ENCODE measurements at regions not wholly inside any gene's neighbourhood (a gene's known extent, or its start where the extent isn't known, plus 50 kb on each side); places are given as distances from the start of the nearest gene placed in this dataset.

DNA sequence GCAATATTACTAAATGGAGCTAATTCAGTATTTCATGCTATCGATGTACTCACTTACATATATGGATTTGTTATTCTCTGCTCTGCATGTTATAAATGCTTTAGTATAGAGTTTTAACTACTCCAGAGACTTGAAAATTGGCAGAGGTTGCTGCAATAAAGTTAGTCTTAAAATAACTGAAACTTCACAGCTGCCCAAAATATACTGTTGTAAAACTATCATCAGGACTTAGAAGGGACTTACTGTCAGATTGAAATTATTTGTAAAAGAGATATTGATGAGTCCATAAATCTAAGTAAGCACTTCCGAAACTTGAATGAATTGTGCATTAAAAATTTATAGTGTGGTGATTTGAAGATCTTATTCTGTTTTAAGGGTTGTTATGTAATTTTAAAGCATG lies 1178.2 kb upstream of the PCDH20 start:
- no peak for ATAC-seq
- TF ChIP-seq ZFP30 (CRISPR knock-in tag; IDR thresholded peaks at IDR 0.05) (no peak), SNAI2 (CRISPR knock-in tag; IDR thresholded peaks at IDR 0.05) (no peak), ARNTL (CRISPR knock-in tag; IDR thresholded peaks at IDR 0.05; ENCODE audit: borderline replicate concordance, low read depth) (no peak), TCF4 (CRISPR knock-in tag; IDR thresholded peaks at IDR 0.05; ENCODE audit: borderline replicate concordance) (no peak), RARB (CRISPR knock-in tag; IDR thresholded peaks at IDR 0.05) (no peak), OSR1 (CRISPR knock-in tag; IDR thresholded peaks at IDR 0.05) (no peak)
- TF ChIP-seq, protein P1, sequence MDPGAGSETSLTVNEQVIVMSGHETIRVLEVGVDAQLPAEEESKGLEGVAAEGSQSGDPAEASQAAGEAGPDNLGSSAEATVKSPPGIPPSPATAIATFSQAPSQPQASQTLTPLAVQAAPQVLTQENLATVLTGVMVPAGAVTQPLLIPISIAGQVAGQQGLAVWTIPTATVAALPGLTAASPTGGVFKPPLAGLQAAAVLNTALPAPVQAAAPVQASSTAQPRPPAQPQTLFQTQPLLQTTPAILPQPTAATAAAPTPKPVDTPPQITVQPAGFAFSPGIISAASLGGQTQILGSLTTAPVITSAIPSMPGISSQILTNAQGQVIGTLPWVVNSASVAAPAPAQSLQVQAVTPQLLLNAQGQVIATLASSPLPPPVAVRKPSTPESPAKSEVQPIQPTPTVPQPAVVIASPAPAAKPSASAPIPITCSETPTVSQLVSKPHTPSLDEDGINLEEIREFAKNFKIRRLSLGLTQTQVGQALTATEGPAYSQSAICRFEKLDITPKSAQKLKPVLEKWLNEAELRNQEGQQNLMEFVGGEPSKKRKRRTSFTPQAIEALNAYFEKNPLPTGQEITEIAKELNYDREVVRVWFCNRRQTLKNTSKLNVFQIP (CRISPR knock-in tag; IDR thresholded peaks at IDR 0.05; ENCODE audit: borderline replicate concordance, low read depth), result no peak
- TF ChIP-seq, protein P2, sequence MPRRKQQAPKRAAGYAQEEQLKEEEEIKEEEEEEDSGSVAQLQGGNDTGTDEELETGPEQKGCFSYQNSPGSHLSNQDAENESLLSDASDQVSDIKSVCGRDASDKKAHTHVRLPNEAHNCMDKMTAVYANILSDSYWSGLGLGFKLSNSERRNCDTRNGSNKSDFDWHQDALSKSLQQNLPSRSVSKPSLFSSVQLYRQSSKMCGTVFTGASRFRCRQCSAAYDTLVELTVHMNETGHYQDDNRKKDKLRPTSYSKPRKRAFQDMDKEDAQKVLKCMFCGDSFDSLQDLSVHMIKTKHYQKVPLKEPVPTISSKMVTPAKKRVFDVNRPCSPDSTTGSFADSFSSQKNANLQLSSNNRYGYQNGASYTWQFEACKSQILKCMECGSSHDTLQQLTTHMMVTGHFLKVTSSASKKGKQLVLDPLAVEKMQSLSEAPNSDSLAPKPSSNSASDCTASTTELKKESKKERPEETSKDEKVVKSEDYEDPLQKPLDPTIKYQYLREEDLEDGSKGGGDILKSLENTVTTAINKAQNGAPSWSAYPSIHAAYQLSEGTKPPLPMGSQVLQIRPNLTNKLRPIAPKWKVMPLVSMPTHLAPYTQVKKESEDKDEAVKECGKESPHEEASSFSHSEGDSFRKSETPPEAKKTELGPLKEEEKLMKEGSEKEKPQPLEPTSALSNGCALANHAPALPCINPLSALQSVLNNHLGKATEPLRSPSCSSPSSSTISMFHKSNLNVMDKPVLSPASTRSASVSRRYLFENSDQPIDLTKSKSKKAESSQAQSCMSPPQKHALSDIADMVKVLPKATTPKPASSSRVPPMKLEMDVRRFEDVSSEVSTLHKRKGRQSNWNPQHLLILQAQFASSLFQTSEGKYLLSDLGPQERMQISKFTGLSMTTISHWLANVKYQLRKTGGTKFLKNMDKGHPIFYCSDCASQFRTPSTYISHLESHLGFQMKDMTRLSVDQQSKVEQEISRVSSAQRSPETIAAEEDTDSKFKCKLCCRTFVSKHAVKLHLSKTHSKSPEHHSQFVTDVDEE (CRISPR knock-in tag; IDR thresholded peaks at IDR 0.05), result no peak

DNA sequence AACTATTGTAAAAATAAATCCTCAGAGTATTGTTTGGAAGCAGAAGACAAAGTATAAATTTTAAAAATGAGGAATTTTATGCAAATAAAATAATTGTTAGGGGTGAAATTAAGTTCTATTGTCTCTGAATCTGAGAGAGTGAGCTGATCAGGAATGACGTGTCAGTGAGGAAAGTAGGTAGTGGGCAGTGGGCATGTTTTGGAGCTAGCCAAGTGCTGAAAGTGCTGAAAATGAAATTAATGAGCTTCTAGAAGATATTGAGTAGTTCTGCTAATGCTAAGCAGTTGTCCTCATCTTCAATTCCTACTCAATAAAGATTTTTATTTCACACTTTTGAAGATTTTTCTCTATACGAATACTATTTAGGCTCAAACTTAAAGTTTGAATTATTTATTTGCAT lies 1167.8 kb upstream of the PCDH20 start:
- TF ChIP-seq TOX (CRISPR knock-in tag; IDR thresholded peaks at IDR 0.05; ENCODE audit: borderline replicate concordance), result no peak
- TF ChIP-seq OSR1 (CRISPR knock-in tag; IDR thresholded peaks at IDR 0.05), result no peak
- TF ChIP-seq ZNF565 (CRISPR knock-in tag; conservative IDR thresholded peaks at IDR 0.05; ENCODE audit: low read depth), result no peak
- TF ChIP-seq, protein P1 (CRISPR knock-in tag; IDR thresholded peaks at IDR 0.05; ENCODE audit: borderline replicate concordance, low read depth), result no peak
- no peak for TF ChIP-seq ZNF70 (CRISPR knock-in tag; IDR thresholded peaks at IDR 0.05)
- TF ChIP-seq ZNF8 (CRISPR knock-in tag; IDR thresholded peaks at IDR 0.05), result no peak
- no peak for TF ChIP-seq ZC3H10 (CRISPR knock-in tag; IDR thresholded peaks at IDR 0.05)
- no peak for ATAC-seq

DNA sequence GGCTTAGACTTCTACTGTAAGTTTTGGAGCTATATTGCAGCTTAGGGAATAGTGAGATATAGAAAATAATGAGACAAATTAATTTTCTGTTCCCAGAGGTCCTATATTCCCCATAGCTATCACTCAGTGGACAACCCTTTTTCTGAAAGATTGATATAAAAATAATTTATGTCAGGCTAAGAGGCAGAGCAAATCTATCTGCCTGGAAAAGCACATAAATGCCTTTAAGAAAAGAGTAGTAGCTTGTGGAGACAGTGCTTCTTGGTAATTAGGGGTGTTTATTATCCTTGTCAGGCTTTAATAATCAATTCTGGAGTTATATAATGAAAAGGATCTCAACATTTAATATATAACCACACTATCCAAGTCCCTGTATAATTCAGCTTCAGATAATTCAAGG lies 1162.8 kb upstream of the PCDH20 start:
- TF ChIP-seq TOX (CRISPR knock-in tag; IDR thresholded peaks at IDR 0.05; ENCODE audit: borderline replicate concordance) (no peak), RARB (CRISPR knock-in tag; IDR thresholded peaks at IDR 0.05) (no peak), CSDC2 (CRISPR knock-in tag; IDR thresholded peaks at IDR 0.05) (no peak), PPARA (CRISPR knock-in tag; IDR thresholded peaks at IDR 0.05; ENCODE audit: borderline replicate concordance) (no peak), BACH2 (CRISPR knock-in tag; IDR thresholded peaks at IDR 0.05; ENCODE audit: borderline replicate concordance) (no peak), ZFP3 (CRISPR knock-in tag; IDR thresholded peaks at IDR 0.05) (no peak), SNAI2 (CRISPR knock-in tag; IDR thresholded peaks at IDR 0.05) (no peak), ZNF8 (CRISPR knock-in tag; IDR thresholded peaks at IDR 0.05) (no peak), ZC3H10 (CRISPR knock-in tag; IDR thresholded peaks at IDR 0.05) (no peak), ZFP30 (CRISPR knock-in tag; IDR thresholded peaks at IDR 0.05) (no peak), ESRRG (CRISPR knock-in tag; IDR thresholded peaks at IDR 0.05) (no peak), ARNTL (CRISPR knock-in tag; IDR thresholded peaks at IDR 0.05; ENCODE audit: borderline replicate concordance, low read depth) (no peak), ZNF70 (CRISPR knock-in tag; IDR thresholded peaks at IDR 0.05) (no peak)
- TF ChIP-seq, protein P1 (CRISPR knock-in tag; IDR thresholded peaks at IDR 0.05; ENCODE audit: borderline replicate concordance, low read depth), result no peak
- TF ChIP-seq, protein P3, sequence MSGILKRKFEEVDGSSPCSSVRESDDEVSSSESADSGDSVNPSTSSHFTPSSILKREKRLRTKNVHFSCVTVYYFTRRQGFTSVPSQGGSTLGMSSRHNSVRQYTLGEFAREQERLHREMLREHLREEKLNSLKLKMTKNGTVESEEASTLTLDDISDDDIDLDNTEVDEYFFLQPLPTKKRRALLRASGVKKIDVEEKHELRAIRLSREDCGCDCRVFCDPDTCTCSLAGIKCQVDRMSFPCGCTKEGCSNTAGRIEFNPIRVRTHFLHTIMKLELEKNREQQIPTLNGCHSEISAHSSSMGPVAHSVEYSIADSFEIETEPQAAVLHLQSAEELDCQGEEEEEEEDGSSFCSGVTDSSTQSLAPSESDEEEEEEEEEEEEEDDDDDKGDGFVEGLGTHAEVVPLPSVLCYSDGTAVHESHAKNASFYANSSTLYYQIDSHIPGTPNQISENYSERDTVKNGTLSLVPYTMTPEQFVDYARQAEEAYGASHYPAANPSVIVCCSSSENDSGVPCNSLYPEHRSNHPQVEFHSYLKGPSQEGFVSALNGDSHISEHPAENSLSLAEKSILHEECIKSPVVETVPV (CRISPR knock-in tag; IDR thresholded peaks at IDR 0.05), result no peak
- TF ChIP-seq, protein P2 (CRISPR knock-in tag; IDR thresholded peaks at IDR 0.05), result no peak
- TF ChIP-seq, protein P4, sequence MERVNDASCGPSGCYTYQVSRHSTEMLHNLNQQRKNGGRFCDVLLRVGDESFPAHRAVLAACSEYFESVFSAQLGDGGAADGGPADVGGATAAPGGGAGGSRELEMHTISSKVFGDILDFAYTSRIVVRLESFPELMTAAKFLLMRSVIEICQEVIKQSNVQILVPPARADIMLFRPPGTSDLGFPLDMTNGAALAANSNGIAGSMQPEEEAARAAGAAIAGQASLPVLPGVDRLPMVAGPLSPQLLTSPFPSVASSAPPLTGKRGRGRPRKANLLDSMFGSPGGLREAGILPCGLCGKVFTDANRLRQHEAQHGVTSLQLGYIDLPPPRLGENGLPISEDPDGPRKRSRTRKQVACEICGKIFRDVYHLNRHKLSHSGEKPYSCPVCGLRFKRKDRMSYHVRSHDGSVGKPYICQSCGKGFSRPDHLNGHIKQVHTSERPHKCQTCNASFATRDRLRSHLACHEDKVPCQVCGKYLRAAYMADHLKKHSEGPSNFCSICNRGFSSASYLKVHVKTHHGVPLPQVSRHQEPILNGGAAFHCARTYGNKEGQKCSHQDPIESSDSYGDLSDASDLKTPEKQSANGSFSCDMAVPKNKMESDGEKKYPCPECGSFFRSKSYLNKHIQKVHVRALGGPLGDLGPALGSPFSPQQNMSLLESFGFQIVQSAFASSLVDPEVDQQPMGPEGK (CRISPR knock-in tag; IDR thresholded peaks at IDR 0.05; ENCODE audit: borderline replicate concordance), result no peak
- ATAC-seq, result no peak
